OCI-LY7 (cell line): ENCODE measurements at regions not wholly inside any gene's neighbourhood (a gene's known extent, or its start where the extent isn't known, plus 50 kb on each side); places are given as distances from the start of the nearest gene placed in this dataset.

Experiments used
- BruUV-seq: library from RNA; stranded (reverse); fragments of 400-500 nt; replicated peaks from 2 replicates; lab custom pipeline; 2021; lab: Mats Ljungman, UMichigan
- CTCF ChIA-PET: fragments of 300-600 bp; sonication (Branson Sonifier 250); formaldehyde crosslinking; loops from one replicate; lab custom pipeline; 2022; ENCODE audit warnings: antibody characterized with exemption; ENCODE audit not compliant: unreplicated experiment; lab: Charles Lee
- POLR2A ChIA-PET: fragments of 300-600 bp; sonication (Branson Sonifier 250); formaldehyde crosslinking; loops from one replicate; lab custom pipeline; 2022; ENCODE audit warnings: antibody characterized with exemption; lab: Charles Lee
- DNase-seq: peaks from one replicate; pipeline ENCODE4 v3.0.0-alpha.2; 2015; ENCODE audit warnings: low spot score
- H2AFZ ChIP-seq: fragments of 200-600 bp; sonication (generic), shearing (Covaris generic); 2 replicates; pipeline ENCODE4 v1.6.1; 2014; ENCODE audit warnings: mild to moderate bottlenecking, antibody characterized with exemption, low read length, moderate library complexity
- H3K27ac ChIP-seq: fragments of 200-600 bp; sonication (generic); 2 replicates; pipeline ENCODE4 v1.5.1; 2014; ENCODE audit warnings: mixed run types, low read depth, mild to moderate bottlenecking, moderate library complexity, low read length, inconsistent platforms; ENCODE audit not compliant: poor library complexity, severe bottlenecking
- H3K36me3 ChIP-seq: fragments of 200-600 bp; sonication (generic); 2 replicates; pipeline ENCODE4 v1.6.1; 2014; ENCODE audit warnings: mild to moderate bottlenecking, antibody characterized with exemption, low read length, moderate library complexity, mixed read lengths; ENCODE audit not compliant: insufficient read depth
- H3K4me1 ChIP-seq: fragments of 200-600 bp; sonication (generic); 2 replicates; pipeline ENCODE4 v1.5.1; 2014; ENCODE audit warnings: mild to moderate bottlenecking, low read length; ENCODE audit not compliant: insufficient read depth, poor library complexity, severe bottlenecking
- H3K4me2 ChIP-seq: fragments of 200-600 bp; sonication (generic); 2 replicates; pipeline ENCODE4 v1.6.1; 2014; ENCODE audit warnings: mild to moderate bottlenecking, low read length
- H3K4me3 ChIP-seq: fragments of 200-600 bp; sonication (generic); 2 replicates; pipeline ENCODE4 v1.5.1; 2014; ENCODE audit warnings: mild to moderate bottlenecking, low read depth, low read length; ENCODE audit not compliant: poor library complexity, severe bottlenecking
- H3K79me2 ChIP-seq: fragments of 200-600 bp; sonication (generic); 2 replicates; pipeline ENCODE4 v1.6.1; 2016; ENCODE audit warnings: low read depth, mild to moderate bottlenecking, low read length, moderate library complexity, mixed read lengths; ENCODE audit not compliant: insufficient read depth
- H3K9me2 ChIP-seq: fragments of 200-600 bp; sonication (generic); 2 replicates; pipeline ENCODE4 v1.6.1; 2016; ENCODE audit warnings: mild to moderate bottlenecking, low read length, mixed read lengths; ENCODE audit not compliant: insufficient read depth
- H3K9me3 ChIP-seq: fragments of 200-600 bp; sonication (generic); 2 replicates; pipeline ENCODE4 v1.6.1; 2014; ENCODE audit warnings: mild to moderate bottlenecking, mixed run types, low read length, mixed read lengths
- H4K20me1 ChIP-seq: fragments of 200-600 bp; sonication (generic); 2 replicates; pipeline ENCODE4 v1.6.1; 2014; ENCODE audit warnings: mild to moderate bottlenecking, antibody characterized with exemption, low read length, moderate library complexity, mixed read lengths; ENCODE audit not compliant: insufficient read depth
- CTCF ChIP-seq: fragments of 200-600 bp; sonication (generic); conservative IDR thresholded peaks from 2 replicates; pipeline ENCODE4 v1.5.1; 2014; ENCODE audit warnings: mild to moderate bottlenecking, antibody characterized with exemption, low read length, moderate library complexity, mixed read lengths
- EZH2phosphoT487 ChIP-seq: fragments of 200-600 bp; sonication (generic); IDR thresholded peaks from 2 replicates; pipeline ENCODE4 v1.6.1; 2018; ENCODE audit warnings: low read depth, borderline replicate concordance, mild to moderate bottlenecking, mixed run types, antibody characterized with exemption, low read length, moderate library complexity, mixed read lengths
- intact Hi-C: fragments of 100-400 bp; cut with micrococcal nuclease; formaldehyde crosslinking; loops from one replicate; pipeline ENCODE4 v1.10.0; 2022; ENCODE audit not compliant: unreplicated experiment

GRCh38 chr9:31958572-31958971, 425.9 kb upstream of the ACO1 start:
- CTCF ChIA-PET, result no interaction called here

GRCh38 chr9:31969552-31969951, 414.9 kb upstream of the ACO1 start:
- DNase-seq, result no peak
- BruUV-seq, result no TSS peak

More at GRCh38 chr9:31958572-31958971, 425.9 kb upstream of the ACO1 start:
- Histone ChIP-seq H3K27ac (no peak overlapping the region), H3K4me2 (no peak overlapping the region), H3K4me1 (no peaks in the 10 kb centered on the region), H3K79me2 (no peaks in the 10 kb centered on the region), H2AFZ (no peak overlapping the region), H4K20me1 (no peaks in the 10 kb centered on the region), H3K9me3 (0 out of 2 replicates have a peak, but pooled peaks cover 4% of the 10 kb centered on the region), H3K36me3 (no peaks in the 10 kb centered on the region), H3K9me2 (no peaks in the 10 kb centered on the region), H3K4me3 (no peak overlapping the region)
- POLR2A ChIA-PET, result no interaction called here
- intact Hi-C loops, result no loop called here
- no peak for DNase-seq
- TF ChIP-seq EZH2phosphoT487 (no peak), CTCF (no peak)
- no TSS peak for BruUV-seq

More at GRCh38 chr9:31969552-31969951, 414.9 kb upstream of the ACO1 start:
- TF ChIP-seq EZH2phosphoT487 (no peak), CTCF (no peak)
- Histone ChIP-seq H3K36me3 (no peaks in the 10 kb centered on the region), H3K9me3 (no peaks in the 10 kb centered on the region), H3K4me1 (no peaks in the 10 kb centered on the region), H4K20me1 (no peaks in the 10 kb centered on the region), H2AFZ (no peak overlapping the region), H3K27ac (no peak overlapping the region), H3K4me2 (no peak overlapping the region), H3K9me2 (no peaks in the 10 kb centered on the region), H3K79me2 (no peaks in the 10 kb centered on the region), H3K4me3 (no peak overlapping the region)
- ChIA-PET POLR2A (interaction anchor here (0.7 kb wide), 1 partner anchor 263 kb away, joined by 3 read pairs; no protein-coding TSS in a partner anchor), CTCF (no interaction called here)
- intact Hi-C loops, result no loop called here
